Aorta (tissue), 5 donors: ENCODE measurements at regions not wholly inside any gene's neighbourhood (a gene's known extent, or its start where the extent isn't known, plus 50 kb on each side); places are given as distances from the start of the nearest gene placed in this dataset.
"Not testable (repeated sequence)": the region's sequence is repeated elsewhere in the genome, so short reads cannot be mapped to it uniquely, and the experiment has no call there.

Source experiments
- ATAC-seq: fragments of 200-7000 bp; cut with Tn5 transposase; one replicate; pipeline ENCODE4 v1.9.1; 2022; ENCODE audit warnings: moderate library complexity; ENCODE audit not compliant: low FRiP score
- DNase-seq, 2 donors: peaks; one replicate each; pipeline ENCODE4 v3.0.0-alpha.2; 2020
- H3K27ac ChIP-seq, 2 donors: one replicate each; pipeline ENCODE4 v1.5.1; 2013; ENCODE audit warnings: low read length in 2 of 2, mild to moderate bottlenecking in 2 of 2, moderate library complexity in 2 of 2, control low read depth in 1 of 2, inconsistent platforms in 1 of 2, low read depth in 1 of 2
- H3K27me3 ChIP-seq, 2 donors: one replicate each; pipeline ENCODE4 v1.6.1; 2013; ENCODE audit warnings: control low read depth in 1 of 2, low read length in 1 of 2, mild to moderate bottlenecking in 1 of 2, moderate library complexity in 1 of 2; ENCODE audit not compliant: insufficient read depth in 2 of 2, control insufficient read depth in 1 of 2
- H3K36me3 ChIP-seq, 2 donors: one replicate each; pipeline ENCODE4 v1.6.1; 2013; ENCODE audit warnings: control low read depth in 1 of 2, low read length in 1 of 2, mild to moderate bottlenecking in 1 of 2; ENCODE audit not compliant: insufficient read depth in 2 of 2, control insufficient read depth in 1 of 2
- H3K4me1 ChIP-seq, 2 donors: one replicate each; pipeline ENCODE4 v1.6.1; 2013; ENCODE audit warnings: low read length in 2 of 2, control low read depth in 1 of 2, mild to moderate bottlenecking in 1 of 2, moderate library complexity in 1 of 2; ENCODE audit not compliant: insufficient read depth in 2 of 2, control insufficient read depth in 1 of 2
- H3K4me3 ChIP-seq, 2 donors: one replicate each; pipeline ENCODE4 v1.5.1; 2013; ENCODE audit warnings: low read length in 2 of 2, control low read depth in 1 of 2, mild to moderate bottlenecking in 1 of 2
- H3K9me3 ChIP-seq: one replicate; pipeline ENCODE4 v1.6.1; 2013; ENCODE audit warnings: mild to moderate bottlenecking, low read length; ENCODE audit not compliant: control insufficient read depth
- WGBS, 2 donors: extraction: QIAGEN DNeasy Blood & Tissue Kit; methylation state at CpG; one replicate each; pipeline ENCODE4 v1.1.7; 2013; 5-methylcytosine and 5-hydroxymethylcytosine counted together
- intact Hi-C, 2 donors: fragments of 100-400 bp; cut with DNase I; formaldehyde crosslinking; loops; one replicate each; pipeline versions ENCODE4 v1.14.2 to v1.15.0; 2022
- donor health status: healthy with polysubstance abuse.
- donor health status: Bipolar disorder and iron deficiency.
- donor health status: DM: no; HTN: no; CAD: no.
- donor health status: DM: no; HTN: no; CAD: no.
- donor health status: DM: yes; HTN: yes; CAD: no.

- H3K27ac ChIP-seq, H3K9me3 ChIP-seq, H3K4me1 ChIP-seq, DNase-seq, H3K36me3 ChIP-seq, intact Hi-C loops, H3K27me3 ChIP-seq, H3K4me3 ChIP-seq, ATAC-seq: not testable (repeated sequence)
- 91 to 93% methylated on average over 1 of the region's 1 CpG for WGBS, 2 donors
Observed at GRCh38 chr1:83438316-83438715, 560.6 kb downstream of the TTLL7 start.

DNA sequence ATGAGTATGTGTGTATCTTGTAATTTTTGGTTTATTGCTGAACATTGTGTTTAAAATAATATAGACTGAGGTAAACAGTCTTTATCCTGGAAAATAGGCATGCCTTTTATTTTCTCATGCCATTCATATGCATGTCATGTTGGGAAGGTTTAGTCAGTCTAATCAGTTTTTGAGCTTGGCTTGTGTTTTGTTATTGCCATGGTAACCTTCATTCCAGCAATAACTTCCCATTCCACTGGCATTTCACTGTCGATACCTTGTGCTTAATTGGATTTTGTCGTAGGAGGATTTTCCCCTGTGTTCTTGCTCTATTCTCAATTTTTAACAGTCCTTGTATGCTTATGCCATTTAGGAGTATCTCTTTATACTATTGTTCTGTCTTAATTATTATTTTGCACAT, 563.6 kb downstream of the TTLL7 start:
- ATAC-seq, H3K36me3 ChIP-seq, DNase-seq, H3K27me3 ChIP-seq, H3K4me1 ChIP-seq, intact Hi-C loops, H3K27ac ChIP-seq, H3K9me3 ChIP-seq, H3K4me3 ChIP-seq: not testable (repeated sequence)
- WGBS, 2 donors: 8 to 11% methylated on average over 2 of the region's 2 CpGs

DNA sequence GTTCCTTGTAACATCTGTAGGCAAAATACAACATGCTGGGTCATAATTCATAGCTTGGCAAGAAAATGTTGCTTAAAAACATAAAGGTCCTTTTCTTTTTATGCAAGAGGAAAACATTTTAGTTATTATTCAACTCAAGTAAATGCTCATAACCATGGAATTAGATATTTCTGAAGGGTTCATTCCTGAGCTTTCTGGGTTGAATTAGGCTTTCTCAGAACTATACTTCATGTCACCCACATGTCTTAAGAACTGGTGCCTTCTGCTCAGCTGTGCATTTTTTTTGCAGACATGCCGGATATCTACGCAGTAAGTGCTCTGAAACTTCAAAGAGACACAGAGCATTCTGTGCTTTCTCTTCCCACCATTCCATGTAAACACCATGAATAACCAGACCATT, 571.4 kb downstream of the TTLL7 start:
- not testable (repeated sequence) for ATAC-seq

GRCh38 chr1:83423382-83423781, 575.5 kb downstream of the TTLL7 start:
- 76 to 85% methylated on average over 6 of the region's 6 CpGs for WGBS, 2 donors

More for the DNA sequence above, 571.4 kb downstream of the TTLL7 start:
- H3K4me3 ChIP-seq, H3K36me3 ChIP-seq, H3K4me1 ChIP-seq, H3K9me3 ChIP-seq, H3K27ac ChIP-seq, intact Hi-C loops, H3K27me3 ChIP-seq, DNase-seq: not testable (repeated sequence)
- WGBS, 2 donors: 94 to 98% methylated on average over 2 of the region's 2 CpGs

GRCh38 chr1:83418558-83418957, 580.4 kb downstream of the TTLL7 start:
- DNase-seq: no peak
- no peak for ATAC-seq
- 93 to 95% methylated on average over 1 of the region's 1 CpG for WGBS, 2 donors

More at GRCh38 chr1:83423382-83423781, 575.5 kb downstream of the TTLL7 start:
- H3K9me3 ChIP-seq, H3K4me1 ChIP-seq, ATAC-seq, H3K36me3 ChIP-seq, intact Hi-C loops, H3K4me3 ChIP-seq, DNase-seq, H3K27ac ChIP-seq, H3K27me3 ChIP-seq: not testable (repeated sequence)

GRCh38 chr1:83413839-83414107, 585.2 kb downstream of the TTLL7 start:
- DNase-seq, H3K9me3 ChIP-seq, H3K36me3 ChIP-seq, H3K27ac ChIP-seq, intact Hi-C loops, H3K4me3 ChIP-seq, H3K27me3 ChIP-seq, ATAC-seq, H3K4me1 ChIP-seq: not testable (repeated sequence)
- 69 to 70% methylated on average over 2 to 3 of the region's 6 CpGs for WGBS, 2 donors

More at GRCh38 chr1:83418558-83418957, 580.4 kb downstream of the TTLL7 start:
- no peaks in the 10 kb centered on the region for H3K27me3 ChIP-seq
- no peaks in the 10 kb centered on the region for H3K4me1 ChIP-seq
- H3K9me3 ChIP-seq: no peaks in the 10 kb centered on the region
- H3K36me3 ChIP-seq: no peaks in the 10 kb centered on the region
- H3K4me3 ChIP-seq: no peak overlapping the region
- intact Hi-C loops: no loop called here
- H3K27ac ChIP-seq: no peak overlapping the region

- WGBS, 2 donors: 74 to 82% methylated on average over 5 of the region's 6 CpGs
- ATAC-seq, H3K4me1 ChIP-seq, DNase-seq, H3K27ac ChIP-seq, H3K27me3 ChIP-seq, H3K4me3 ChIP-seq, intact Hi-C loops, H3K9me3 ChIP-seq, H3K36me3 ChIP-seq: not testable (repeated sequence)
Observed at GRCh38 chr1:83410746-83411413, 588.1 kb downstream of the TTLL7 start.

- H3K36me3 ChIP-seq, H3K27me3 ChIP-seq, H3K27ac ChIP-seq, H3K9me3 ChIP-seq, ATAC-seq, intact Hi-C loops, H3K4me1 ChIP-seq, H3K4me3 ChIP-seq, DNase-seq: not testable (repeated sequence)
- WGBS, 2 donors: 94 to 97% methylated on average over 3 of the region's 7 CpGs
Observed at GRCh38 chr1:83406693-83407371, 592.1 kb downstream of the TTLL7 start.

DNA sequence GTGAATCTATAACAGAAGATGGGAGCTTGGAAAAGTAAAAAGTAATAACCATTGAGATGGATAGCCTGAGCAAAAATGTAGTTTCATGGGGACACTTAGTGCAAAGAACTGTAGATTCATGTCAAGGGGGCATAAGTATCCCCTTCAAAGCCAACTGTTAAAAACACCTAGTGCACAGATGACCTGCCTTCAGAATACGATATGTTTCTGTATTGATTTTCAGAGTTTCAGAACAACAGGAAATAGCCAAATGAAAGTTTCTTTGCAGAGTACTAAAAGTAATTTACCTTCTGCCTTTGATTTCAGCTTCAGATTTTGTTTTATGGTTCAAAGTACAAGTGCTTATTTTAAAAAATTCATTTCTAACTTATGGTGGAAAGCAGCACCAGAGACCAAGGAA, 593.1 kb downstream of the TTLL7 start:
- DNase-seq, H3K4me1 ChIP-seq, H3K36me3 ChIP-seq, ATAC-seq, H3K27me3 ChIP-seq, H3K27ac ChIP-seq, intact Hi-C loops, H3K9me3 ChIP-seq, H3K4me3 ChIP-seq: not testable (repeated sequence)
- WGBS, 2 donors: 96 to 100% methylated on average over 1 of the region's 1 CpG
